Natural killer cell (primary cell): ENCODE measurements at regions not wholly inside any gene's neighbourhood (a gene's known extent, or its start where the extent isn't known, plus 50 kb on each side); places are given as distances from the start of the nearest gene placed in this dataset.

Experiments
- ATAC-seq, 3 donors: fragments of 150-1000 bp in 2 of 3; fragments of 200-7000 bp in 1 of 3; cut with Tn5 transposase; 1 replicate in 1 of 3; 2 replicates in 2 of 3; pipeline ENCODE4 v1.10.0; 2021; ENCODE audit warnings: mild to moderate bottlenecking in 2 of 3, moderate library complexity in 2 of 3
- DNase-seq, 2 donors: peaks; one replicate each; pipeline versions ENCODE4 v3.0.0 to v3.0.0-alpha.2; 2013 to 2021; ENCODE audit warnings: mixed read lengths in 1 of 2
- H3K27ac ChIP-seq: one replicate; pipeline ENCODE4 v1.5.1; 2013; ENCODE audit warnings: mild to moderate bottlenecking, low read length
- H3K27me3 ChIP-seq: one replicate; pipeline ENCODE4 v1.6.1; 2013; ENCODE audit warnings: low read length; ENCODE audit not compliant: control insufficient read depth, insufficient read depth
- H3K36me3 ChIP-seq: one replicate; pipeline ENCODE4 v1.6.1; 2013; ENCODE audit warnings: low read length; ENCODE audit not compliant: control insufficient read depth, insufficient read depth
- H3K4me1 ChIP-seq: one replicate; pipeline ENCODE4 v1.6.1; 2013; ENCODE audit warnings: low read length; ENCODE audit not compliant: control insufficient read depth, insufficient read depth
- H3K4me3 ChIP-seq: one replicate; pipeline ENCODE4 v1.5.1; 2013; ENCODE audit warnings: low read length
- H3K9me3 ChIP-seq: one replicate; pipeline ENCODE4 v1.6.1; 2013; ENCODE audit warnings: low read length; ENCODE audit not compliant: control insufficient read depth, insufficient read depth
- H3K27ac Mint-ChIP-seq, 2 donors: one replicate each; pipeline ENCODE4 v1.8.0; 2022; ENCODE audit warnings: mild to moderate bottlenecking in 2 of 2, mixed read lengths in 2 of 2, moderate library complexity in 1 of 2
- H3K27me3 Mint-ChIP-seq, 2 donors: one replicate each; pipeline ENCODE4 v1.8.0; 2022; ENCODE audit warnings: low read depth in 2 of 2, mixed read lengths in 2 of 2
- H3K36me3 Mint-ChIP-seq: one replicate; pipeline ENCODE4 v1.8.0; 2022; ENCODE audit warnings: mixed read lengths
- H3K4me1 Mint-ChIP-seq, 2 donors: one replicate each; pipeline ENCODE4 v1.8.0; 2022; ENCODE audit warnings: mixed read lengths in 2 of 2
- H3K4me3 Mint-ChIP-seq: one replicate; pipeline ENCODE4 v1.8.0; 2022; ENCODE audit warnings: mild to moderate bottlenecking, moderate library complexity, mixed read lengths
- H3K9me3 Mint-ChIP-seq, 2 donors: one replicate each; pipeline ENCODE4 v1.8.0; 2022; ENCODE audit warnings: mixed read lengths in 2 of 2
- WGBS: methylation state at CpG from one replicate; pipeline ENCODE4 v1.1.7; 2013; ENCODE audit warnings: missing lambda C conversion rate; ENCODE audit not compliant: insufficient coverage; 5-methylcytosine and 5-hydroxymethylcytosine counted together
- intact Hi-C: fragments of 100-400 bp; cut with micrococcal nuclease; formaldehyde crosslinking; loops from one replicate; pipeline ENCODE4 v1.14.2; 2022
- TF ChIP-seq, protein P1 (sequence below): fragments of 200-600 bp; IDR thresholded peaks from one replicate; pipeline ENCODE4 v1.8.0; 2022; ENCODE audit warnings: antibody characterized with exemption

DNA sequence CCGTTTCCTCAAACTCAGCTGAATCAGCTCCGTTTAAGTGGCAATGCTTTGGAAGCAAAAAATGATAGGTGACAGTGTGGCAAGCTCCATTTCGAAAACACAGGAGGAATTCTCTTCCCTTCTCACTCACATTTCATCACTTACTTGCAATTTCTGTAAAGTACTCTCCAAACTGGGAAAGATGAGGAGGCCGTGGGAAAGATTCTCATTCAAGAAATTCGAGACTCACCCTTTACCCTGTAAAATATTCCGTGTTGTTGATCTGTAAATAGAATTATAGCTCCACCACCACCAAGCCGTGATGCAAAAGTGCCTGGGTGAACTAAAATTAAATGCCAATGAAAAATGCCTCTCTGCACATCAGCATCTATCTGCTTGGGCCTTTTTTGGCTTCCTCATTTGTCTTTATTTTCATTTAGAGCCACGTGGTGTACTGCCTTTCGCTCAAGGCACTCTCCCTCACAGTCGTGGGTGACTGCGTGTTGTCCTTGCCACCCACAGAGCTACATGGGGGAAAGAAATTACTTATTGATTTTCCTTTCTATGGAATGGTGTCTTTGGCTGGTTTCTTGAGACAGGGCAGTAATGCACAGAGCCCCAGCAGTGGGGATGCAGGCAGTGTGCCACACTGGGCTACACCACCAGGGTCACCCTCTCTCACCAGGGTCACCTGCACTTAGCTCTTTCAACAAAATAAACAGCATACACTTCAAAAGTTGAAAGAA lies 289.3 kb upstream of the TAS2R1 start:
- Mint-ChIP-seq H3K27me3 (no peaks in the 10 kb centered on the region), H3K4me3 (no peak overlapping the region), H3K36me3 (no peaks in the 10 kb centered on the region), H3K4me1 (no peaks in the 10 kb centered on the region), H3K27ac (no peak overlapping the region), H3K9me3 (peaks cover 5 to 7% of the 10 kb centered on the region in 2 donors)
- no peak for ATAC-seq
- Histone ChIP-seq H3K27ac (no peak overlapping the region), H3K4me1 (no peaks in the 10 kb centered on the region), H3K27me3 (no peaks in the 10 kb centered on the region), H3K36me3 (no peaks in the 10 kb centered on the region), H3K9me3 (peaks cover 3% of the 10 kb centered on the region), H3K4me3 (no peak overlapping the region)
- no peak for DNase-seq
- TF ChIP-seq, protein P1, sequence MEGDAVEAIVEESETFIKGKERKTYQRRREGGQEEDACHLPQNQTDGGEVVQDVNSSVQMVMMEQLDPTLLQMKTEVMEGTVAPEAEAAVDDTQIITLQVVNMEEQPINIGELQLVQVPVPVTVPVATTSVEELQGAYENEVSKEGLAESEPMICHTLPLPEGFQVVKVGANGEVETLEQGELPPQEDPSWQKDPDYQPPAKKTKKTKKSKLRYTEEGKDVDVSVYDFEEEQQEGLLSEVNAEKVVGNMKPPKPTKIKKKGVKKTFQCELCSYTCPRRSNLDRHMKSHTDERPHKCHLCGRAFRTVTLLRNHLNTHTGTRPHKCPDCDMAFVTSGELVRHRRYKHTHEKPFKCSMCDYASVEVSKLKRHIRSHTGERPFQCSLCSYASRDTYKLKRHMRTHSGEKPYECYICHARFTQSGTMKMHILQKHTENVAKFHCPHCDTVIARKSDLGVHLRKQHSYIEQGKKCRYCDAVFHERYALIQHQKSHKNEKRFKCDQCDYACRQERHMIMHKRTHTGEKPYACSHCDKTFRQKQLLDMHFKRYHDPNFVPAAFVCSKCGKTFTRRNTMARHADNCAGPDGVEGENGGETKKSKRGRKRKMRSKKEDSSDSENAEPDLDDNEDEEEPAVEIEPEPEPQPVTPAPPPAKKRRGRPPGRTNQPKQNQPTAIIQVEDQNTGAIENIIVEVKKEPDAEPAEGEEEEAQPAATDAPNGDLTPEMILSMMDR, result no peak
- WGBS, result 53% methylated on average over 5 of the region's 11 CpGs
- intact Hi-C loops, result no loop called here

DNA sequence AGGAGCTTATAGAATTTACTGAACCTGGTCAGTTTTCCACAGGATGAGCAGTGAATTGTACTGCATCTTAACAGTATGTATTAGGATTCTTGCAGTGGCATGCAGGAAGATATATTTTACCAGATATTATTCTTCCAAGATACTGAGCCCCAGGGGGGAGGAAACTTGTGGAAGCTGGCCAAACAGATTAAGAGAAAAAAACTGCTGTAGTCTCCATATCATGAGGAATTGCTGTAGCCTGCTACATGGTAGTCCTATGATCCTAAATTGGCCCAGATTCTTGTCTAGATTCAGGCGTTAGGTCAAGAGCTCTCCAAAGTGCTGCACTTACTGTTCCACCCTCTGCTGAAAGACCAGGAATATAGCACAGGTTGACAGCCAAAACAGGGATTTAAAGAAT lies 275.5 kb upstream of the TAS2R1 start:
- DNase-seq (no peak), ATAC-seq (no peak)
- peaks cover 9 to 10% of the 10 kb centered on the region in 2 donors for H3K9me3 Mint-ChIP-seq
- TF ChIP-seq, protein P1, result no peak
- intact Hi-C loops, result no loop called here
- Histone ChIP-seq H3K4me1 (no peaks in the 10 kb centered on the region), H3K36me3 (no peaks in the 10 kb centered on the region), H3K27ac (no peak overlapping the region), H3K9me3 (no peaks in the 10 kb centered on the region), H3K4me3 (no peak overlapping the region), H3K27me3 (no peaks in the 10 kb centered on the region)
- WGBS, result 50% methylated on average over 1 of the region's 1 CpG
- no peaks in the 10 kb centered on the region for H3K27me3 Mint-ChIP-seq
- H3K36me3 Mint-ChIP-seq, result no peaks in the 10 kb centered on the region
- no peak overlapping the region for H3K27ac Mint-ChIP-seq
- no peak overlapping the region for H3K4me3 Mint-ChIP-seq
- H3K4me1 Mint-ChIP-seq, result no peaks in the 10 kb centered on the region

DNA sequence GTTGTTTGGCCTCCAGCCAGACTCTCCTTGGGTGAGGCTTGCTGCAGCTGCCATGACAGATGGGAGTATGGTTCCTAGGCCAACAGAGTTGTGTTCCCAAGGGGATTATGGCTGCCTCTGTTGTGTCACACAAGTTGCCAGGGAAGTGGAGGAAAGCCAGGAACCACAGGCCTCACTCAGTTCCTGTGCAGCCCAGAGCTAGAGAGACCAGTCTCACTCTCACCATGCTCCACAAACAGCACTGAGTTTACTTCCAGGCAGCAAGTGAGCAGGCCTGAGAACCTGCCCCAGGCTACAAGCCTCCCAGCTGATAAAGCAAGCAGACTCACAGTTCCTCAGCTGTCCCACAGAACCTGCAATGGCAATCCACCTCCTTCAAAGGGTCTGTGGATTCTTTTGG lies 273.6 kb upstream of the TAS2R1 start:
- Mint-ChIP-seq H3K27me3 (no peaks in the 10 kb centered on the region), H3K27ac (no peak overlapping the region), H3K4me1 (no peaks in the 10 kb centered on the region), H3K9me3 (peaks cover 5 to 6% of the 10 kb centered on the region in 2 donors), H3K36me3 (no peaks in the 10 kb centered on the region), H3K4me3 (no peak overlapping the region)
- TF ChIP-seq, protein P1, result no peak
- DNase-seq (no peak), ATAC-seq (no peak)
- no peak overlapping the region for H3K4me3 ChIP-seq
- H3K27me3 ChIP-seq, result no peaks in the 10 kb centered on the region
- intact Hi-C loops, result no loop called here
- H3K36me3 ChIP-seq, result no peaks in the 10 kb centered on the region
- no peaks in the 10 kb centered on the region for H3K4me1 ChIP-seq
- no peak overlapping the region for H3K27ac ChIP-seq
- H3K9me3 ChIP-seq, result no peaks in the 10 kb centered on the region

DNA sequence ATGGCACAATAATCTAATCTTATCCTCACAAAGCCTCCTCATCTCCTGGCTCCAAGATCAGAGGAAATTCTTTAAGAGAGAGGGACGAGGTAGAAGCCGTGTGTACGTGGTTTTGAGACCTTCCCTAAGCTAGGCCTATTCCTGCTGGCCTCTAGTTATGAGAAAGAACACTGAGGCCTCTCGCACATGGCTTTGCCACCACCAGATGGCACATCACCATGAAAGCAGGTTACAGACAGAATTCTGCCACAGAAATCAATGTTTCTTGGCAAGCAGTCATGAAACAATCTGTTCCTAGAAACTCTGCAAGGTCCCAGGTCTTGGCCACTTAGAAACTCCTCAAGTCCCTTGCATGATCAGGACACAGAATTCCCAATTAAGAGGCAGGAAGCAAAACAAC lies 268.2 kb upstream of the TAS2R1 start:
- DNase-seq (no peak), ATAC-seq (no peak)
- Histone ChIP-seq H3K27ac (no peak overlapping the region), H3K9me3 (no peaks in the 10 kb centered on the region), H3K4me3 (no peak overlapping the region), H3K4me1 (no peaks in the 10 kb centered on the region), H3K27me3 (no peaks in the 10 kb centered on the region), H3K36me3 (no peaks in the 10 kb centered on the region)
- intact Hi-C loops, result no loop called here
- no peaks in the 10 kb centered on the region for H3K36me3 Mint-ChIP-seq
- H3K4me1 Mint-ChIP-seq, result no peaks in the 10 kb centered on the region
- no peaks in the 10 kb centered on the region for H3K27me3 Mint-ChIP-seq
- no peak overlapping the region for H3K27ac Mint-ChIP-seq
- TF ChIP-seq, protein P1, result no peak
- peaks cover 0 to 4% of the 10 kb centered on the region in 2 donors for H3K9me3 Mint-ChIP-seq
- 69% methylated on average over 4 of the region's 4 CpGs for WGBS
- H3K4me3 Mint-ChIP-seq, result no peak overlapping the region
